ENCODE measurements at regions not wholly inside any gene's neighbourhood (a gene's known extent, or its start where the extent isn't known, plus 50 kb on each side); places are given as distances from the start of the nearest gene placed in this dataset.
"Not testable (repeated sequence)": the region's sequence is repeated elsewhere in the genome, so short reads cannot be mapped to it uniquely, and the experiment has no call there.

DNA sequence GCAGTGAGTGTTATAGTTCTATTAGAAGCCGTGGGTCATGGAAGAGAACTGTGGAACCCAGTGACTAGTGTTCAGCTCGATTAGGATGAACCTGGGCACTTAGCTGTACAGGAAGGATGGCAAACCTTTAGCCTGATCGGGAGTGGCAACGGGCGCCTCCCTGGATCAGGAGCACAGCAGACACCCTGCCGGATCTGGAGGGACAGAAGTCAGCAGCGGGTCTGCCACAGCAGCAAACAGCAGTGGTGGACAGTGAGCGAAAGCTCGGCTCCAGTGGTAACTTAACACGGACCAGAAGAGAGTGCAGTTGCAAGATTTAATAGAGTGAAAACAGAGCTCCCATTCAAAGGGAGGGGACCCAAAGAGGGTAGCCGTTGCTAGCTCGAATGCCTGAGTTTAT, 697.6 kb upstream of the SLITRK1 start:
- TF ChIP-seq, protein P1, sequence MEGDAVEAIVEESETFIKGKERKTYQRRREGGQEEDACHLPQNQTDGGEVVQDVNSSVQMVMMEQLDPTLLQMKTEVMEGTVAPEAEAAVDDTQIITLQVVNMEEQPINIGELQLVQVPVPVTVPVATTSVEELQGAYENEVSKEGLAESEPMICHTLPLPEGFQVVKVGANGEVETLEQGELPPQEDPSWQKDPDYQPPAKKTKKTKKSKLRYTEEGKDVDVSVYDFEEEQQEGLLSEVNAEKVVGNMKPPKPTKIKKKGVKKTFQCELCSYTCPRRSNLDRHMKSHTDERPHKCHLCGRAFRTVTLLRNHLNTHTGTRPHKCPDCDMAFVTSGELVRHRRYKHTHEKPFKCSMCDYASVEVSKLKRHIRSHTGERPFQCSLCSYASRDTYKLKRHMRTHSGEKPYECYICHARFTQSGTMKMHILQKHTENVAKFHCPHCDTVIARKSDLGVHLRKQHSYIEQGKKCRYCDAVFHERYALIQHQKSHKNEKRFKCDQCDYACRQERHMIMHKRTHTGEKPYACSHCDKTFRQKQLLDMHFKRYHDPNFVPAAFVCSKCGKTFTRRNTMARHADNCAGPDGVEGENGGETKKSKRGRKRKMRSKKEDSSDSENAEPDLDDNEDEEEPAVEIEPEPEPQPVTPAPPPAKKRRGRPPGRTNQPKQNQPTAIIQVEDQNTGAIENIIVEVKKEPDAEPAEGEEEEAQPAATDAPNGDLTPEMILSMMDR (IDR thresholded peaks at IDR 0.05 in 4 of 5, conservative IDR thresholded peaks at IDR 0.05 in 1 of 5) = not testable (repeated sequence)
- TF ChIP-seq POLR2A (IDR thresholded peaks at IDR 0.05) = not testable (repeated sequence)
